ENCODE measurements at regions not wholly inside any gene's neighbourhood (a gene's known extent, or its start where the extent isn't known, plus 50 kb on each side); places are given as distances from the start of the nearest gene placed in this dataset.

- 71% methylated on average over 5 of the region's 5 CpGs for WGBS
- no peak for TF ChIP-seq HNF4A (conservative IDR thresholded peaks at IDR 0.05)
- no peak for TF ChIP-seq TAF1 (conservative IDR thresholded peaks at IDR 0.05)
- no peak for TF ChIP-seq FOXA1 (IDR thresholded peaks at IDR 0.05)
- no peak for TF ChIP-seq HNF4G (IDR thresholded peaks at IDR 0.05)
- no peak for TF ChIP-seq RXRA (IDR thresholded peaks at IDR 0.05)
- no peak for TF ChIP-seq EGR1 (IDR thresholded peaks at IDR 0.05; ENCODE audit: low read depth in 2 of 2)
- no peak for TF ChIP-seq ATF3 (IDR thresholded peaks at IDR 0.05)
- TF ChIP-seq YY1 (IDR thresholded peaks at IDR 0.05), result no peak
- no peak for TF ChIP-seq CTCF (IDR thresholded peaks at IDR 0.05; ENCODE audit: low read depth, low read length, missing input control)
- TF ChIP-seq FOXA2 (IDR thresholded peaks at IDR 0.05), result no peak
- no peak for TF ChIP-seq REST (IDR thresholded peaks at IDR 0.05)
- TF ChIP-seq NR2F2 (IDR thresholded peaks at IDR 0.05), result no peak
- H3K9me3 ChIP-seq (ENCODE audit: control insufficient read depth in 4 of 4, low read length in 3 of 4), result no peaks in the 10 kb centered on the region
- DNase-seq (ENCODE audit: low spot score), result no peak
- H3K4me1 ChIP-seq (ENCODE audit: control insufficient read depth in 4 of 4, insufficient read depth in 4 of 4, low read length in 3 of 4), result no peaks in the 10 kb centered on the region
- H3K36me3 ChIP-seq (ENCODE audit: control insufficient read depth in 4 of 4, insufficient read depth in 3 of 4, low read depth in 1 of 4, low read length in 3 of 4), result no peaks in the 10 kb centered on the region
- no peak overlapping the region for H3K4me3 ChIP-seq (ENCODE audit: low read depth in 1 of 3, low read length in 3 of 3)
- H3K27me3 ChIP-seq (ENCODE audit: control insufficient read depth in 4 of 4, insufficient read depth in 4 of 4, low read length in 3 of 4), result no peaks in the 10 kb centered on the region
- no peak overlapping the region for H3K27ac ChIP-seq (ENCODE audit: low read depth in 1 of 2, low read length in 2 of 2)
- no peak overlapping the region for H3K9ac ChIP-seq (ENCODE audit: low read depth in 1 of 2, low read length in 2 of 2)
Observed at GRCh38 chr13:61696676-61697075, 281.0 kb upstream of the PCDH20 start.

DNA sequence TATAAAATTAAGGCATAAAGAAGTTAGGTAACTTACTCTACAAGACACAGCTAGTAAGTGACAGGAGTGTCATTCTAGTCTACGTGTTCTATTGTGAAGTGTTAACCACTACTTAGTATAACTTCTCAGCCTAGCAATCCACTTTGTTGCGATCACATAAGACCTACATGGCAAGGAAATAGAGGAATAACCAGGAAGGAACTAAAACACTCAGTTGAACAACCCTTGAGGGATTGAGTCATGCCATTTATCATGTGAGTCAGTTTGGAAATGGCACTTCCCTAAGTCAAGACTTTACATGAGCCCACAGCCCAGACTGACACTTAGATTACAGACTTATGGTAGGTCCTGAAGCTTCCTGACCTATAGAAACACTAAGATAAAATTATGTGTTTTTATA lies 279.5 kb upstream of the PCDH20 start:
- no peak for TF ChIP-seq ATF3 (IDR thresholded peaks at IDR 0.05)
- TF ChIP-seq HNF4G (IDR thresholded peaks at IDR 0.05), result no peak
- no peak for TF ChIP-seq REST (IDR thresholded peaks at IDR 0.05)
- TF ChIP-seq CTCF (IDR thresholded peaks at IDR 0.05; ENCODE audit: low read depth, low read length, missing input control), result no peak
- Histone ChIP-seq H3K9ac (ENCODE audit: low read depth in 1 of 2, low read length in 2 of 2) (no peak overlapping the region), H3K4me1 (ENCODE audit: control insufficient read depth in 4 of 4, insufficient read depth in 4 of 4, low read length in 3 of 4) (no peaks in the 10 kb centered on the region), H3K27ac (ENCODE audit: low read depth in 1 of 2, low read length in 2 of 2) (no peak overlapping the region), H3K4me3 (ENCODE audit: low read depth in 1 of 3, low read length in 3 of 3) (no peak overlapping the region), H3K36me3 (ENCODE audit: control insufficient read depth in 4 of 4, insufficient read depth in 3 of 4, low read depth in 1 of 4, low read length in 3 of 4) (no peaks in the 10 kb centered on the region), H3K9me3 (ENCODE audit: control insufficient read depth in 4 of 4, low read length in 3 of 4) (no peaks in the 10 kb centered on the region), H3K27me3 (ENCODE audit: control insufficient read depth in 4 of 4, insufficient read depth in 4 of 4, low read length in 3 of 4) (no peaks in the 10 kb centered on the region)
- DNase-seq (ENCODE audit: low spot score), result no peak
- WGBS, result 83% methylated on average over 2 of the region's 2 CpGs

Data from liver (tissue), 8 donors.